ENCODE measurements at regions not wholly inside any gene's neighbourhood (a gene's known extent, or its start where the extent isn't known, plus 50 kb on each side); places are given as distances from the start of the nearest gene placed in this dataset.

- no peak for FAIRE-seq
Observed at GRCh38 chr11:108994887-108995286, 330.0 kb downstream of the DDX10 start.

GRCh38 chr11:108997826-108998225 is 333.0 kb downstream of the DDX10 start:
- FAIRE-seq, result peak; percentile 70

GRCh38 chr11:109000531-109000930 is 335.7 kb downstream of the DDX10 start:
- FAIRE-seq, result no peak

GRCh38 chr11:109001585-109001984 is 336.7 kb downstream of the DDX10 start:
- FAIRE-seq, result no peak

GRCh38 chr11:109012991-109013390 is 348.1 kb downstream of the DDX10 start:
- no peak for FAIRE-seq

GRCh38 chr11:109015283-109015682 is 350.4 kb downstream of the DDX10 start:
- FAIRE-seq, result no peak

- FAIRE-seq, result no peak
Observed at GRCh38 chr11:109016724-109017123, 351.9 kb downstream of the DDX10 start.

GRCh38 chr11:109017489-109017888 is 352.6 kb downstream of the DDX10 start:
- FAIRE-seq, result no peak

GRCh38 chr11:109018639-109019038 is 353.8 kb downstream of the DDX10 start:
- no peak for FAIRE-seq

- no peak for FAIRE-seq
Observed at GRCh38 chr11:109019342-109019936, 354.6 kb downstream of the DDX10 start.

- FAIRE-seq, result no peak
Observed at GRCh38 chr11:109023036-109023435, 358.2 kb downstream of the DDX10 start.

- peak; percentile 92 for FAIRE-seq
Observed at GRCh38 chr11:109026891-109027489, 362.1 kb downstream of the DDX10 start.

GRCh38 chr11:109027851-109028250 is 363.0 kb downstream of the DDX10 start:
- peak; percentile 72 for FAIRE-seq

- no peak for FAIRE-seq
Observed at GRCh38 chr11:109029927-109030326, 365.1 kb downstream of the DDX10 start.

GRCh38 chr11:109033627-109034338 is 368.9 kb downstream of the DDX10 start:
- no peak for FAIRE-seq

- no peak for FAIRE-seq
Observed at GRCh38 chr11:109034339-109034696, 369.4 kb downstream of the DDX10 start.

GRCh38 chr11:109035284-109035683 is 370.4 kb downstream of the DDX10 start:
- FAIRE-seq, result no peak

GRCh38 chr11:109036011-109036410 is 371.1 kb downstream of the DDX10 start:
- FAIRE-seq, result no peak

GRCh38 chr11:109037856-109038780 is 373.2 kb downstream of the DDX10 start:
- peak; percentile 79 for FAIRE-seq

GRCh38 chr11:109039611-109040010 is 374.7 kb downstream of the DDX10 start:
- no peak for FAIRE-seq

GRCh38 chr11:109040303-109040702 is 375.4 kb downstream of the DDX10 start:
- no peak for FAIRE-seq

GRCh38 chr11:109041876-109042275 is 377.0 kb downstream of the DDX10 start:
- no peak for FAIRE-seq

- FAIRE-seq, result no peak
Observed at GRCh38 chr11:109043315-109043714, 378.4 kb downstream of the DDX10 start.

All from endometrium (tissue), 2 donors.